Neural progenitor cell (in vitro differentiated cells): ENCODE measurements at regions not wholly inside any gene's neighbourhood (a gene's known extent, or its start where the extent isn't known, plus 50 kb on each side); places are given as distances from the start of the nearest gene placed in this dataset.

ENCODE experiments used
- DNase-seq: peaks from one replicate; pipeline ENCODE4 v3.0.0-alpha.2; 2016; ENCODE audit warnings: low spot score
- H2AFZ ChIP-seq: fragments of 200-600 bp; sonication (generic); replicated peaks from 2 replicates; pipeline ENCODE4 v1.6.1; 2016; ENCODE audit warnings: antibody characterized with exemption
- H3F3A ChIP-seq: fragments of 200-600 bp; sonication (generic); 2 replicates; pipeline ENCODE4 v1.6.1; 2016; ENCODE audit warnings: antibody characterized with exemption, low read depth
- H3K27ac ChIP-seq: fragments of 200-600 bp; sonication (generic); 2 replicates; pipeline ENCODE4 v1.5.1; 2016; ENCODE audit warnings: mild to moderate bottlenecking
- H3K27me3 ChIP-seq: fragments of 200-600 bp; sonication (generic); 2 replicates; pipeline ENCODE4 v1.6.1; 2016; ENCODE audit warnings: mild to moderate bottlenecking, moderate library complexity
- H3K36me3 ChIP-seq: fragments of 200-600 bp; sonication (generic); 2 replicates; pipeline ENCODE4 v1.5.1; 2016
- H3K4me1 ChIP-seq: fragments of 200-600 bp; sonication (generic); 2 replicates; pipeline ENCODE4 v1.6.1; 2016; ENCODE audit warnings: mixed run types
- H3K4me2 ChIP-seq: fragments of 200-600 bp; sonication (generic); 2 replicates; pipeline ENCODE4 v1.6.1; 2016
- H3K4me3 ChIP-seq: fragments of 200-600 bp; sonication (generic); 2 replicates; pipeline ENCODE4 v1.5.1; 2016
- H3K79me2 ChIP-seq: fragments of 200-600 bp; sonication (generic); 2 replicates; pipeline ENCODE4 v1.6.1; 2016; ENCODE audit warnings: low read depth
- H3K9ac ChIP-seq: fragments of 200-600 bp; sonication (generic); 2 replicates; pipeline ENCODE4 v1.6.1; 2016
- H3K9me3 ChIP-seq: fragments of 200-600 bp; sonication (generic); 2 replicates; pipeline ENCODE4 v1.5.1; 2016; ENCODE audit warnings: low read depth
- H4K20me1 ChIP-seq: fragments of 200-600 bp; sonication (generic); 2 replicates; pipeline ENCODE4 v1.6.1; 2016; ENCODE audit warnings: low read depth
- H3K27ac Mint-ChIP-seq: 3 replicates; pipeline ENCODE4 v1.8.0; 2021; ENCODE audit warnings: mixed read lengths
- H3K27me3 Mint-ChIP-seq: 2 replicates; pipeline ENCODE4 v1.8.0; 2022; ENCODE audit warnings: low read depth, mild to moderate bottlenecking, inconsistent platforms, moderate library complexity, mixed read lengths; ENCODE audit not compliant: insufficient read depth
- H3K36me3 Mint-ChIP-seq: 3 replicates; pipeline ENCODE4 v1.8.0; 2021; ENCODE audit warnings: mixed read lengths
- H3K4me1 Mint-ChIP-seq: 3 replicates; pipeline ENCODE4 v1.8.0; 2021; ENCODE audit warnings: mixed read lengths
- H3K4me3 Mint-ChIP-seq: 3 replicates; pipeline ENCODE4 v1.8.0; 2021; ENCODE audit warnings: mild to moderate bottlenecking, moderate library complexity, mixed read lengths
- H3K9me3 Mint-ChIP-seq: 3 replicates; pipeline ENCODE4 v1.8.0; 2020; ENCODE audit warnings: mixed read lengths
- CTCF ChIP-seq: fragments of 200-600 bp; sonication (generic); IDR thresholded peaks from 2 replicates; pipeline ENCODE4 v1.5.1; 2017; ENCODE audit warnings: antibody characterized with exemption, mild to moderate bottlenecking
- EZH2 ChIP-seq: fragments of 200-600 bp; sonication (generic); IDR thresholded peaks from 2 replicates; pipeline ENCODE4 v1.6.1; 2017; ENCODE audit warnings: antibody characterized with exemption, mild to moderate bottlenecking, moderate library complexity
- EZH2phosphoT487 ChIP-seq: fragments of 200-600 bp; sonication (generic); IDR thresholded peaks from 2 replicates; pipeline ENCODE4 v1.6.1; 2017; ENCODE audit warnings: antibody characterized with exemption

GRCh38 chrX:40359593-40359992, 221.2 kb upstream of the ATP6AP2 start:
- no peak for TF ChIP-seq EZH2
- no peak for TF ChIP-seq EZH2phosphoT487
- TF ChIP-seq CTCF = no peak
- H2AFZ ChIP-seq = no peak overlapping the region
- no peak overlapping the region for H3K4me3 ChIP-seq
- no peak overlapping the region for H3K9ac ChIP-seq
- no peaks in the 10 kb centered on the region for H3K36me3 ChIP-seq
- no peak overlapping the region for H3K4me2 ChIP-seq
- H3K79me2 ChIP-seq = no peaks in the 10 kb centered on the region
- Mint-ChIP-seq H3K9me3 (peaks cover 16% of the 10 kb centered on the region), H3K36me3 (no peaks in the 10 kb centered on the region), H3K27me3 (peaks cover 10% of the 10 kb centered on the region), H3K27ac (no peak overlapping the region), H3K4me1 (no peaks in the 10 kb centered on the region), H3K4me3 (no peak overlapping the region)
- no peak for DNase-seq
- no peak overlapping the region for H3K27ac ChIP-seq
- no peaks in the 10 kb centered on the region for H3K27me3 ChIP-seq
- H3F3A ChIP-seq = no peaks in the 10 kb centered on the region
- no peaks in the 10 kb centered on the region for H3K4me1 ChIP-seq
- no peaks in the 10 kb centered on the region for H4K20me1 ChIP-seq
- peaks cover 3% of the 10 kb centered on the region for H3K9me3 ChIP-seq

GRCh38 chrX:40358994-40359393, 221.8 kb upstream of the ATP6AP2 start:
- H3K9me3 Mint-ChIP-seq = peaks cover 12% of the 10 kb centered on the region
- H3K9ac ChIP-seq = no peak overlapping the region
- H3K27me3 Mint-ChIP-seq = peaks cover 10% of the 10 kb centered on the region
- no peaks in the 10 kb centered on the region for H3F3A ChIP-seq
- H3K27ac Mint-ChIP-seq = no peak overlapping the region
- no peak overlapping the region for H3K4me3 Mint-ChIP-seq
- H3K4me1 ChIP-seq = no peaks in the 10 kb centered on the region
- no peak overlapping the region for H2AFZ ChIP-seq
- H3K27ac ChIP-seq = no peak overlapping the region
- H3K4me3 ChIP-seq = no peak overlapping the region
- no peaks in the 10 kb centered on the region for H3K27me3 ChIP-seq
- H4K20me1 ChIP-seq = no peaks in the 10 kb centered on the region
- H3K36me3 ChIP-seq = no peaks in the 10 kb centered on the region
- no peak for DNase-seq
- TF ChIP-seq CTCF = no peak
- no peak for TF ChIP-seq EZH2
- TF ChIP-seq EZH2phosphoT487 = no peak
- no peaks in the 10 kb centered on the region for H3K4me1 Mint-ChIP-seq
- H3K9me3 ChIP-seq = no peaks in the 10 kb centered on the region
- no peaks in the 10 kb centered on the region for H3K36me3 Mint-ChIP-seq
- H3K4me2 ChIP-seq = no peak overlapping the region
- H3K79me2 ChIP-seq = no peaks in the 10 kb centered on the region

GRCh38 chrX:40349251-40349650, 231.5 kb upstream of the ATP6AP2 start:
- Histone ChIP-seq H3K4me3 (no peak overlapping the region), H3K27ac (no peak overlapping the region), H3K9ac (no peak overlapping the region), H2AFZ (no peak overlapping the region), H3K4me1 (no peaks in the 10 kb centered on the region), H3K27me3 (no peaks in the 10 kb centered on the region), H3K79me2 (no peaks in the 10 kb centered on the region), H3K4me2 (no peak overlapping the region), H3F3A (no peaks in the 10 kb centered on the region), H4K20me1 (no peaks in the 10 kb centered on the region), H3K36me3 (no peaks in the 10 kb centered on the region), H3K9me3 (peaks cover 5% of the 10 kb centered on the region)
- H3K4me3 Mint-ChIP-seq = no peak overlapping the region
- TF ChIP-seq EZH2phosphoT487 = no peak
- TF ChIP-seq CTCF = no peak
- no peak for TF ChIP-seq EZH2
- H3K4me1 Mint-ChIP-seq = no peaks in the 10 kb centered on the region
- DNase-seq = no peak
- peaks cover 26% of the 10 kb centered on the region for H3K9me3 Mint-ChIP-seq
- peaks cover 3% of the 10 kb centered on the region for H3K27me3 Mint-ChIP-seq
- H3K27ac Mint-ChIP-seq = no peak overlapping the region
- H3K36me3 Mint-ChIP-seq = no peaks in the 10 kb centered on the region

- Histone ChIP-seq H3K4me1 (no peaks in the 10 kb centered on the region), H3K4me2 (no peak overlapping the region), H3K27me3 (no peaks in the 10 kb centered on the region), H3K36me3 (no peaks in the 10 kb centered on the region), H3K27ac (no peak overlapping the region), H3K79me2 (no peaks in the 10 kb centered on the region), H4K20me1 (no peaks in the 10 kb centered on the region), H2AFZ (no peak overlapping the region), H3F3A (no peaks in the 10 kb centered on the region), H3K9me3 (peaks cover 5% of the 10 kb centered on the region), H3K9ac (no peak overlapping the region), H3K4me3 (no peak overlapping the region)
- H3K27me3 Mint-ChIP-seq = peaks cover 3% of the 10 kb centered on the region
- H3K9me3 Mint-ChIP-seq = peaks cover 34% of the 10 kb centered on the region
- no peaks in the 10 kb centered on the region for H3K36me3 Mint-ChIP-seq
- TF ChIP-seq CTCF = no peak
- no peak for TF ChIP-seq EZH2phosphoT487
- TF ChIP-seq EZH2 = no peak
- no peak overlapping the region for H3K4me3 Mint-ChIP-seq
- no peak overlapping the region for H3K27ac Mint-ChIP-seq
- H3K4me1 Mint-ChIP-seq = no peaks in the 10 kb centered on the region
- no peak for DNase-seq
Observed at GRCh38 chrX:40346379-40346778, 234.4 kb upstream of the ATP6AP2 start.
